Fibroblast of skin of scalp (primary cell): ENCODE measurements at regions not wholly inside any gene's neighbourhood (a gene's known extent, or its start where the extent isn't known, plus 50 kb on each side); places are given as distances from the start of the nearest gene placed in this dataset.
"Not testable (repeated sequence)": the region's sequence is repeated elsewhere in the genome, so short reads cannot be mapped to it uniquely, and the experiment has no call there.

Experiments
- DNase-seq: peaks from one replicate; pipeline ENCODE4 v3.0.0-alpha.2; 2013

DNA sequence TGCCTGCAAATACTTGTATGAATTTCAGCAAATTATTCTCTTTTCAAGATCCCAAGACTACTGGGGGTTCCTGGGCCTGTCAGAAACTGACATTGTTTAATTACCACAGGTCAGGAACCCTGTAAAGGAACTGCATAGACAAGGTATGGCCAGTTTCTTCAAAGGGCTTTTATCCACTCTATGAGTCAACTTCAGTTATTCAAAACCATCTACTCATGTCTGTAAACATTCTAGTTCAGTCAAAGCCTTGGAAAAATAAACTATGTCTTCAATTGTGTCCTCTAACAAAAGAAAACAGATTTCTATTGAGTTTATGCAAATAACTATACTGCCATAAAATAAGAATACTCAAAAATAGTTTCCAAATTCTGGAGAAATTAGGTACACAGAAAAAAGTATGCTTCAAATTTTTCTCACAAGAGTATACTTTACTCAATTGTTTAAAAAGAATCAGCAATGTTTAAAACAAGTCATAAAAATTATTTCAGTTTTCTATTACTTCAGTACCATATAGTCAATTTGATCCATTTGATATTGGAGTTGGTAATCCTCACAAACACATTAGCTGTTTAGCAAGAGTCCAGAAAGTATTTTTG lies 486.4 kb upstream of the PCDH20 start:
- no peak for DNase-seq

DNA sequence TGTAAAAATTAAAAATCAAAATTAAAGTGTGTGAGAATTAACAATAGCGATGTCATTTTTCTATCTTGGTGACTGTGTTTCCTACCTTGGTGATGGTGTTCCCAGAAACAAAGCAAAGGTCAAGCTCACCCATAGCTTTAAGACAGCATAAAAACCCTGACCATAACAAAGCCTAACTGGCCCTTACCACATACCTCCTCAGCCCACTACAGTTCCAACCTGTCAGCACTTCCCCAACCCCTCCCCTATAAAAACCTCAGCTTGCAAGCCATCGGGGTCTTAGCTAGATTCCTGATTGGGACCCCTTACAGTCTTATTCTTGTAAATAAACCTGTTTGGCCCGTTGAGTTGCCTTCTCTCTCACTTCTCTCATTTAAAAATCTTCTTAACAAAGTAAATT lies 484.4 kb upstream of the PCDH20 start:
- DNase-seq: no peak

DNA sequence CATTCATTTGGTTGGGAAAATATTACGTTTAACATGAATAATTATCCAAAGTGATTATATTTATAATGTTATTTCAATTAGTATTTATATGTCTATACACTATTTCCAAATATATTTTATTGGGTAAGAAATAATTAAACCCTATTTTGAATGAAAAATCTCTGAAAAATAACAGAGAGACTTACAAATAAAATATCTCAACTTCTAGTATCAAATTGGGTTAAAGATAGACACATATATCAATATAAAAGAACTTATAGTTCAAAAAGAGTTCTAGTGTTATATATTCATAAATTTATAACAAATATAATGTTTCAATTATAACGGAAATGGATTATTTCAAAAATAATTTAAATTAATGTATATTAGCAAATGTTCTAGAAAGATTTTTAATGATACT lies 482.6 kb upstream of the PCDH20 start:
- no peak for DNase-seq

DNA sequence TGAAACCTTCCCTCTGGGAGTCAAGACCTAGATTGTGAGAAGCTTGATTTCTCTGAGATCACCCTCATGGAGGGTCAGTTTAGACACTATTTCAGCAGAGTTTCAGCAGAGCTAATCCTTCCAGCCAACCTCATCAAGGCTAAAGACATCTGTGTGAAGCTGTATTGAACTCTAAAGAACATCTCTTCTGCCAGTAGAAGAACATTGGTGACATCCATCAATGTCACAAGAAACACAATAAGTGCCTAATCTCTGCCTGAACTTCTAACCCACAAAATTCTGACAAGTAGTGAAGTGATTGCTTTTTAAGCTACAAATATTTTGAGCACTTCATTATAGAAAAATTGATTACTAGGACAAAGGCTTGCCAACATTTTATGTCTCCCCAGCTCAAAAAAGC lies 475.8 kb upstream of the PCDH20 start:
- DNase-seq: no peak

DNA sequence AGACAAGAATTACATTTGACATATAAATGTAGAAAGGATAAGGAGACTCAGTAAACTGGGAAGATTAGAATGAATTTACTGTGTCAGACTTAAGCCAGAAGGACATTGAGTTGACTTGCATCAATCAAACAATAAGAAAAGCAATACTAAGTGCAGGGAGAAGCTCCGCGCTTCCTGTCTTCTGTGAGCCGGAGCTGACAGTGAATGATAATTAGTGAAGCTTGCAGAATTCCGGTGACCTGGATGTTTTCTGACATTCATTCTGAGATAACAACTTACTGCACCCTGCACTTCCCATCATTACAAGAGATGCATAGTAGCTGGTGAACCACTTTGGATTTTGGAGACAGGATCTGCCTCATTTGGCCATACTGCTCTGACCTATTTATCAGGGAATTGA lies 469.2 kb upstream of the PCDH20 start:
- DNase-seq: no peak

DNA sequence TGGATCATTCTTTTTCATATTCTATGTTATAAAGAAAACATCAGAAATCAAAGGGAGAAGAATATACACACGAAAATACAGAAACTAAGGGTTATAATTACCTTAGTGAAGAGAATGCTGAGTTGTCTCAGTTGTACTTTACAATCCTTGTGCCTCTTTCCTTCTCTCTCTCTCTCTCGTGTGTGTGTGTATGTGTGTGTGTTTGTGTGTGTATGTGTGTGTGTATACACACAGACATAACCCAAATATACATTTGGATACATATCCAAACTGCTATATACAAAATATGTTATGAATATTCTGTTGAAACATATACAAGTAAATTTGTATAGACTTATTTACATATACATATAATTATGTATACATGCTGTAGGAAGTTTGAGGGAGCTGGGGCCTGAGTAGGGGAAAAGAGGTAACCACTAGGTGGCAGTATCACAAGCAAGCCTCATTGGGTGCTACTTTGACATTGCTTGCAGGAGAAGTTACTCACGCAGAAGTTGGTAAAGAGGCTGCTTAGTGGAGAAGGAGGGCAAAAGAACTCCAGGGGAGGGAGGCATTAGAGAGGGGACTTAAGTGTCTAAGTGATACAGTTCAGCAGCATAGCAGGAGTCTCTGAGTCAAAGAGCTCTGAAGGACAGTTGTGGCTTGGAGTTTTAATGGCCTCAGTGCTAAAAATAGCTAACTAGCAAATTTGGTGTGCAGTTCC lies 465.1 kb upstream of the PCDH20 start:
- peak; percentile 0 for DNase-seq

DNA sequence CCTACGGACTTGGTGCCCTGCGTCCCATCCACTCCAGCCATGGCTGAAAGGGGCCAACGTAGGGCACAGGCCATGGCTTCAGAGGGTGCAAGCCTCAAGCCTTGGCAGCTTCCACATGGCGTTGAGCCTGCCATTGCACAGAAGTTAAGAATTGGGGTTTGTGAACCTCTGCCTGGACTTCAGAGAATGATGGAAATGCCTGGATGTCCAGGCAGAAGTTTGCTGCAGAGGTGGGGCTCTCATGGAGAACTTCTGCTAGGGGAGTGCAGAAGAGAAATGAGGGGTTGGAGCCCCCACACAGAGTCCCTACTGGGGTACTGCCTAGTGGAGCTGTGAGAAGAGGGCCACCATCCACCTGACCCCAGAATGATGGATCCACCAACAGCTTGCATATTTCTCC lies 462.9 kb upstream of the PCDH20 start:
- DNase-seq: not testable (repeated sequence)

DNA sequence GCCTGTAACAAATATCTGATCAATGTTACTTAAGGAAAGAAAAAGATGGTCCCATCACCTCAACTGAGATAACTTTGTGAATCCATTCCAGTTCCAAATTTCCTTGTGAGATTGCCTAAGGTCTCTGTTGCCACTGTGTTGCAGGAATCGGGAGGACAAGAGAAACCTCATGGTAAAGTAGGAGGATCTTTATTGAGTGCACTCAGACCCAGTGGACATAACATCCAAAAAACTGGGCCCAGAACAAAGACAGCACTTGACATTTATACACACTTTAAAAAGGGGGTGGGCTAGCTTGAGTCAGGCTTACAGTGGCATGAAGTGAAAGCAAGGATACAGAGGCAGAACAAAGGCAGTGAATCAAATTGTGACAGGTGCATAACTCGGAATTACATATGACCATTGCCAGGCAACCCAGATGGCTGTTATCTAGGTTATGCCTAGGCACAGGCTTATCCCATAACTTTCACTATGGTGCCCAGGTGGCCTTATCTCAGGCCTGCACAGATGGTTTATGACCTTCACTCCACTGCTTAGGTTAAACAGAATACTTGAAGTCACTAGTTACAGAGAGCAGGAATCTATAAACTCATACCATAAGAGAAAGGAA lies 459.4 kb upstream of the PCDH20 start:
- DNase-seq: no peak

DNA sequence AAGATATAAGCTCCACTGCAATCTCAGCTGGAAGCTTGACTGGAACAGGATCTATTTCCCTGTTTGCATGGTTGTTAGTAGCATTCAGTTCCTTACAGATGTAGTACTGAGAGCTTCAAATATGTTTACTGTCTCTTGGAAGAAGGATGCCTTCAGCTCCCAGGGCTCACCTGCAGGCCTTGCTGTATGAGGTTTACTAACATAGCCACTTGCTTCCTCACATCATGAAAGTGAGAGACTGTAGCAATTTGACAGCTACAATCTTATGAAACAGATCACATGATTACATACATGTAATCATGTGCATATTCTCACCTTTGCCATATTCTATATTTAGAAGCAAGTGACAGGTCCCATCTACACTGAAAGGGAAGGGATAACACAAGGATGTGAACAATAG lies 458.1 kb upstream of the PCDH20 start:
- DNase-seq: no peak

DNA sequence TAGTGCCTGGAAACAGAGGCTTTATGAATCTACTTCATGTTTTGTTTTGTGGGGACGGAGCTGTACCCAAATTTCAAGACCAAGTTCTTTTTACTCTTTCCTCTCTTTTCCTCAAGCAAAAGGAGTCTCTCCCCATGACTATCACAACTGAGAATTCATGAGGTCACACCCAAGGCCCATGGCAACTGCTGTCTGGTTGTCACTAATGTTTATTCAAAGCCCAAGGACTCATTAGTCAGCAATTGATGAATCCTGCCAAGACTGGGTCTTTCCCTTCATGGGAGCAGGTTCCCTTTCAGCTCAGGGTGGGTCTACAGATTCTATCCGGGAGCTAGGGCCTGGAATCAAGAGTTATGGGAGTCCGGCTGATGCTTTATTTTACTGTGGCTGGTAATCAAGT lies 441.5 kb upstream of the PCDH20 start:
- DNase-seq: no peak

DNA sequence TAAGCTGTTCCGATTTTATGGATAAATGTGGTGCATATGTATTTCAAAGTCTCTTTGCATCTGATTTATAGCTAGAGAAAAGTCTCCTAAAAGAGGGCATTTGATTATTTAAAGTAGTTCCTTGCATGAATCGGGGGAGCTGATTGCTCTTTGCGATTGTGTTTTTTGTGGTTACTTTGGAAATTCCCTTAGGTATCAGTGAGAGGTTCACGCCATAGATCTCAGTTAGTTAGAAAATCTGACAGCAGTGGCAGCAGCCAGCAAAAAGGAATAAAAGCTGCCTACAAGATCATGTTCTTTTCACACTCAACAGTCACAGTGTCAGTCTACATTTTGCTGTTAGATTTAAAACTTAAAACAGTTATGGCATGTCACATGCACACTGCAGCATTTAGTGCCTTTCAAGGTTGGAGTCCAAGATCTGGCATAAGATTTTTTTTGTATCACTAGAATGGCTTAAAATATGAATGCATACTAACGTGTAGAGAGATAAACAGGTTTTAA lies 436.5 kb upstream of the PCDH20 start:
- no peak for DNase-seq

DNA sequence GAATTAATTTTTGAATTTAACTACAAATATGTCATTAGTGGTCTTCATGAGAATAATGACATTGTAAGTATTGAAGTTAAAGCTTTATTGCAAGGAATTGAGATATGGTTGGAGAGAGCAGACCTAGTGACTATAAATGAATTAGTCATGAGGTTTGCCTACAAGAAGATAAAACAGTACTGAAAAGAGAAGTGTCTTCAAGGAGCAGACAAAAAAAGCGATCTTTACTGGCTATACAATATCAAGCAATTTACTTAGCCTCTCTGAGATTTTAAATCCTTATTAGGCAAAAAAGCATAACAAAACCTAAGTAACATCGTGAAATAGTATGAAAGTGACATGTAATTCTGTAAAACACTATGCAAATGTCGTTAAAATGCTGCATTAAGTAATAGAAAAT lies 435.1 kb upstream of the PCDH20 start:
- no peak for DNase-seq

DNA sequence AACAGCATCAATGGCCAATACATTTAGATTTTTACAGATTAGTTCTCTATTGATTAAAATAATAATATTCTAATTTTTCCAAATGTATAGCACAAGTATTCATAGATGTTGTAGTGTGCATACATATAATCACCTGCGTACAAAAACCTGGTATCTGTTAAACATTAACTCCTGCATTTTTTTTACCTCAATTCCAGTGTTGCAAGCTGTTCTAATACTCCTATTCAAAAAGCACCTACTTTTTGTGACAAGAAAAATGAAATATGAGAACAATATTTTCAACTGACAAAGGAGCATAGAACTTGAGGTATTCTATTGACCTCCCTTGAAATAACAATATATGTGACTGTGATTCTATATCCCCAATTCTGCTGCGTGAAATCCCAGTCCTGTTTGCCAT lies 422.9 kb upstream of the PCDH20 start:
- DNase-seq: no peak

DNA sequence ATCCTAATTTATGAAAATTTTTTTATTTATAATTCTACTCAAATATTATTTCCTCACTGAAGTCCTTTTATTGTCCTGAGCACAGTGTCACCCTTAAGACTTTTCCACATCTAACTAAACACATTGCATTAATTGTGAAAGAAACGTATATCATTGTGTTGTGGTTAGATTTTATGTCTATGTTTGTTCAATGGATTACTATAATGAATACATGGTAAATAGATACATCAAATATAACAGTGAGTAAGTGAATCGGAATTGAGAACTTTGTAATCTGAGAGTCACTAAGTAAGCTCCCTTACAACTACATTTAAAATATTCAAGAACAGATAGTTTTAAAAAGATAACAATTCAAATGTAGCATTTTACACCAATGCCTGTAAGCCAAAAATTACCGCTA lies 417.6 kb upstream of the PCDH20 start:
- DNase-seq: no peak

DNA sequence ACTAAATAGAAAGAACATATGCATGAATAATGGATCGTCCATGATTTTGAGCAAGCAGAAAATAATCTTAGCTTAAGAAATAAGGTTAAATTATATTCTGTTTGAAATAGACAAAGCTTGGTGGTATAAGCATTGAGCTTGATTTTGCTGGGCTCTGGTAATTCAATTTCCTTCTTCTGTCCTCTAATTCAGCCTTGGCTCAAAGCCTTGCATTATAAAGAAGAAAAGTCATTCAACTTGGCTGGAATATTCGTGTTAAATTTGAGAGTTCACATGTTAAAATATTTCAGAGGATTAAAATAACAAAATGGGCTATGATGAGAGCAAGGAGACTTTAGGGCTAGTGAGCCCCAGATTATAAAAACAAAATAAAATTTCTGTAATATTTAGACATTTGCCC lies 415.4 kb upstream of the PCDH20 start:
- DNase-seq: no peak

DNA sequence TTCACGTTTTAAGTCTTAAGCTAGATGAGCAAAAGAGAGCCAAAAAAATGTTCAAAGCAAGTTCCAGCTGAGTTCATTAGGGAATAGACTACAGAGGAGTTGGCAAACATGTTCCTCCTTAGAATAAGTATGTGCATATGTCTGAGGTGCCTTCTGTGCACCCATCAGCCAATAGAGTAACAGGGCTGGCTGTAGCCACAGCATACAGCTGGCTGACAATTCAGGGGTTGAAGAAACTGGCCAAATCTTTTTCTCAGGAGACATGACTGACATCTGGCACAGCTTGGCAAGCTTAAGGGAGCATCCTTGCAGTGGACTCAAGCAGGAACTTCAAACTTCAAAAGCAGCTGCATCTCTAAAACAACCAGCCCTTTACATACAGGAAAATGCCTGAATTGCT lies 414.8 kb upstream of the PCDH20 start:
- DNase-seq: no peak

DNA sequence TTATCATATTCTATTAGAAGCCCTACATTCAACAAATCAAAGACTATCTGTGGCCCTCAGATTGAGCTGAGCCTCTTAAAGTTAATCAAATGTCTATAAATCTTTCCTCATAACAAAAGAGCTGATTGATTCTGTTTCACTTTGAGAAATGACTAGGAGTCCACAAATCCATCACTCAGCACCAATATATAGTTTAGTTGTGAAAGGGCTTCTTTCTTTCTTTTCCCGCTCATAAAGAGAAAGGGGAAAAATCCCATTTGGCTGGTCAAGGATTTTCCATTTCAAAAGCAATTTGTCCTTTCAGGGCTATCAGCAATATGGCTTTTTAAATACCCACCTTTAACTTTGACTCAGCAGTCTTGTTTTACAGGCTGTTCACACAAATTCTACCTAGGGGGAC lies 408.5 kb upstream of the PCDH20 start:
- no peak for DNase-seq

DNA sequence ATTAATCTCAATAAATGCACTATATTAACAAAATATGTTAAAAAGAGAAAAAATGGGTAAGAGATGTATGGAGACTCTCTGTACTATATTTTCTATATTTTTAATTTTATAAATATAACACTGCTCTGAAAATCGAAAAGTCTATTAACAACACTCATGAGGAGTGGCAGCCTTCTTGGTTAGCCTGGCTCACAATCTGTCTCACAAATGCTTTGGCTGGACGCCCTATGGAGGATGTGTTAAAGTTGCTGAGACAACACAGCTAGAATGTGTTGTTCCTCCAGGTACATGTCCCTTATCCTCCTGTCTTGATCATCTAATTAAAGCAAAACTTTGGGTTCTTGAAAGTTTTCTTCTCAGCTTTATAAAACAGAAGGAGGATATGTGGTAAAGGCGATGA lies 396.6 kb upstream of the PCDH20 start:
- DNase-seq: no peak

DNA sequence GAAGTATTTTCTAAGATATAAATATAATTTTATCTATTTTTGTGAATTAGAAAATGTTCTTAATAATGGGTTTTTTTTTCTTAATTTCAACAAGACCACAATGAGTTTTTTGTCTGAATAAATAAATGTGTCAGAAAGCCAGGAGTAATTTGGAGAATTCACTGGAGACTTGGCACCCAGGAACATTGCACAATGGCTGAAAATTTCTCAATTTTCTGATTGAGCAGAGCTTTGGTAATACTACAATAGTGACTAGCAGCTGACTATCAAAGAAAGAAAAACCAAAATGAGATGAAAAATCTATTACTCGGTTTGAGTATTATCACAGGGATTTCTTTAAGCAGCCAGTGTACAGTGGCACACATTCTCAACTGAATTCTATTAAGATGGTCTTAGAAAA lies 394.4 kb upstream of the PCDH20 start:
- DNase-seq: no peak

DNA sequence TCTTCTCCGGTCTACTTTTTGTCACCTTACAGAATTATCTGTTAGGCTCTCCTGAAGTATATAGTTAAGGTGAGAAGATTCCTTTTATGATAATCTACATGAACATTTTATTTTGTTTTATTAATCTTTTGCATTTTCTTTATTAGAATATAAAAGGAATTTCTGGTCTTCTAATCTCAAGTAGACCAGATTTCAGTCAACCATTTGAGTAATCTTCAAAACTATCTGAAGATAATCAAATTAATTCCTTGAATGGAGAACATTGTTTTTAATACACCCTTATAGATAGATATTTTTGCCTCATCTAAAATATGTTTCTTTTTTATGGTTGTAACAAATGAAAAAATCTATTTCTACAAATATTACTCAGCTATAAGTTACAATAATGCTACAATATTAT lies 381.7 kb upstream of the PCDH20 start:
- DNase-seq: no peak

DNA sequence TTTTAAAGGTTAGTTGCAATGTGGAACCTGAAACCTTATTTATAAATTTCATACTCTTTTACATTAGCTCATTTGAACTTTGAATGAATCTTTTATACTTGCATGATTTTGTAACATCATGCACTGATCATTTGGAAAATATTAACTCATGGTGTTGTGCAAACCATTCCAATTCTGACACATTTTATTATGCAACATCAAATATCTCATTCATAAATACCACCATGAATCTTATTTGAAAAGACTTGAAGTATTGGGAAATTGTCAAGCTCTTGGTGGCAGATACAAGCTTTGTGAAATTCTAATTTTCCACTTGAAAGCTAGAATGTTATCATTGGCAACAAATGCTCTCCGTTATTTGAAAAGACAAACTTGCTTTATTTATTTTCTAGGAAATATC lies 379.9 kb upstream of the PCDH20 start:
- DNase-seq: no peak

DNA sequence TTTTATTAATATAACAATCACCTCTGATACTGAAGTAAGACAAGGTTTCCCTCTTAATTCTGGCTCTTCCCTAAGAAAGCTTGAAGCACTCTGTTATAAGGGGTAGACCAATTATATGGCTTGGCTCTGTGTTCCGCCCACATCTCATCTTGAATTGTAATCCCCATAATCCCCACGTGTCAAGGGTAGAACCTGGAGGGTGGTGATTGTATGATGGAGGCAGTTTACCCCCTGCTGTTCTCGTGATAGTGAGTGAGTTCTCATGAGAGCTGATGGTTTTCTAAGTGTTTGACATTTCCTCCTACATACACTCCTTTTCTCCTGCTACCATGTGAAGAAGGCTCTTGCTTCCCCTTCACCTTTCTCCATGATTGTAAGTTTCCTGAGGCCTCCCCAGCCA lies 363.8 kb upstream of the PCDH20 start:
- no peak for DNase-seq

DNA sequence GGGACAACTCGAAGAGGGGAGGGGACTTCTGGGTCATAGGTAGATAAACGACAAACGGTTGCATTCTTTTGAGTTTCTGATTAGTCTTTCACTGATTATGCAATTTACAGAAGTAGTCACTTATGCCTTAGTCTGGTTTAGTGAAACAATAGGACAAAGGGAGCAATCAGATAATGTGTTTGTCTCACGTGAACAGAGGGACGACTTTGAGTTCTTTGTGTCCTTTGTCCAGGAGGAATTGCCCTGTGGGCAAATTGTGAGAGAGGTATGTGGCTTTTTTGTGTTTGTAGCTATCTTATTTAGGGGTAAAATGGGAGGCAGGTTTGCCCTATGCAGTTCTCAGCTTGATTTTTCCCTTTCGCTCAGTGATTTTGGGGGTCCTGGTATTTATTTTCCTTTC lies 362.9 kb upstream of the PCDH20 start:
- no peak for DNase-seq

DNA sequence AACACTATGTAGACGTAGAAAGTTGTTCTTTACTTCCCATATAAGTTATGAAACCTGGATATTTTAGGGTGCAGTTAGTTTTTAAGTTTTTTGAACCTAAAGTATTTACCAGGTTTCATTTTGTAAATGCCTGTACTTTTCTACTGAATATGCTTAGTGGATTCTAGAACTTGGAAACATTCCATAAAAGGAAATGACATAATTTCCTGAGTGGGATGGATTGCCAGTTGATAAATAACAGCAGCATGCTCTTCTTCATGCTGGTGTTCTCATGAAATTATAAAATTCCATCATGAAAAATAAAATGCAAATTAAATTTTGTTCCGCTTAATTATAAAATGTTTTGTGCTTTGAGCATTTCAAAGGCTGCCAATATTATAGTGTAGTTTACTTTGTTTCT lies 362.2 kb upstream of the PCDH20 start:
- DNase-seq: no peak
